Right ventricle myocardium inferior (tissue), 1 donor: ENCODE measurements at regions not wholly inside any gene's neighbourhood (a gene's known extent, or its start where the extent isn't known, plus 50 kb on each side); places are given as distances from the start of the nearest gene placed in this dataset. TPM values are rescaled to one million over a fixed set of nuclear protein-coding genes. Genes with fewer than 3 reads are reported as not detected.

Experiments used
- ATAC-seq: fragments of 200-7000 bp; cut with Tn5 transposase; one replicate; pipeline ENCODE4 v1.9.1; 2020; ENCODE audit warnings: mild to moderate bottlenecking, moderate library complexity
- DNase-seq: peaks from one replicate; pipeline ENCODE4 v3.0.0; 2021; ENCODE audit errors: missing footprints
- intact Hi-C: fragments of 100-400 bp; cut with DNase I; formaldehyde crosslinking; loops from one replicate; pipeline ENCODE4 v1.11.0; 2022
- microRNA-seq: library from miRNA; unstranded; fragments of <30 nt; microRNA quantifications from one replicate; pipeline ENCODE4 v1.2.0, GENCODE V29; 2020
- donor health status: DM: no; HTN: yes; CAD: no; lungs with severe emphysema.

- intact Hi-C loops, result no loop called here
- ATAC-seq (no peak), DNase-seq (no peak)
Measured at GRCh38 chr6:37558646-37559045, 59.0 kb upstream of the CCDC167 start.

- intact Hi-C loops, result no loop called here
- ATAC-seq (no peak), DNase-seq (no peak)
Measured at GRCh38 chr6:37558168-37558567, 58.5 kb upstream of the CCDC167 start.

- no peak for DNase-seq
- intact Hi-C loops, result no loop called here
Measured at GRCh38 chr6:37557645-37558114, 58.0 kb upstream of the CCDC167 start.

GRCh38 chr6:37556881-37557644 lies 57.4 kb upstream of the CCDC167 start:
- intact Hi-C loops, result no loop called here
- ATAC-seq, result no peak
- DNase-seq, result no peak

More at GRCh38 chr6:37557645-37558114, 58.0 kb upstream of the CCDC167 start:
- ATAC-seq, result no peak

- intact Hi-C loops, result no loop called here
- ATAC-seq (no peak), DNase-seq (no peak)
Measured at GRCh38 chr6:37555040-37555781, 55.5 kb upstream of the CCDC167 start.

- DNase-seq (no peak), ATAC-seq (no peak)
- intact Hi-C loops, result no loop called here
Measured at GRCh38 chr6:37554480-37554819, 54.8 kb upstream of the CCDC167 start.

- intact Hi-C loops, result no loop called here
- no peak for ATAC-seq
- no peak for DNase-seq
Measured at GRCh38 chr6:37552267-37552666, 52.6 kb upstream of the CCDC167 start.

GRCh38 chr6:37551867-37552266 lies 52.2 kb upstream of the CCDC167 start:
- DNase-seq, result no peak
- intact Hi-C loops, result no loop called here
- ATAC-seq, result no peak

- intact Hi-C loops, result no loop called here
- no peak for DNase-seq
- ATAC-seq, result no peak
Measured at GRCh38 chr6:37551446-37551845, 51.8 kb upstream of the CCDC167 start.

GRCh38 chr6:37551002-37551401 lies 51.3 kb upstream of the CCDC167 start:
- intact Hi-C loops, result no loop called here
- no peak for DNase-seq
- no peak for ATAC-seq

GRCh38 chr6:37550191-37550831 lies 50.6 kb upstream of the CCDC167 start:
- DNase-seq, result no peak
- intact Hi-C loops, result no loop called here
- ATAC-seq, result no peak

GRCh38 chr6:37549558-37549957 lies 49.9 kb upstream of the CCDC167 start:
- no peak for DNase-seq
- intact Hi-C loops, result no loop called here
- ATAC-seq, result no peak

Small RNA genes lying in the stretch of these regions (microRNA-seq; reads per million reads assigned to microRNA genes)
- gene MIR4462, result not detected
